Right lobe of liver (tissue), 6 donors: ENCODE measurements at regions not wholly inside any gene's neighbourhood (a gene's known extent, or its start where the extent isn't known, plus 50 kb on each side); places are given as distances from the start of the nearest gene placed in this dataset.

ENCODE experiments used
- ATAC-seq, 4 donors: fragments of 200-7000 bp; cut with Tn5 transposase; one replicate each; pipeline ENCODE4 v1.9.1; 2020; ENCODE audit warnings: mild to moderate bottlenecking in 4 of 4, moderate library complexity in 4 of 4
- DNase-seq, 3 donors: peaks; one replicate each; pipeline ENCODE4 v3.0.0-alpha.2; 2020
- H3K27ac ChIP-seq, 3 donors: fragments of 200-600 bp; one replicate each; pipeline ENCODE4 v1.8.0; 2022
- H3K27me3 ChIP-seq, 2 donors: fragments of 200-600 bp; one replicate each; pipeline ENCODE4 v1.8.0; 2022
- H3K36me3 ChIP-seq, 4 donors: fragments of 200-600 bp; sonication (generic) in 1 of 4; one replicate each; pipeline versions ENCODE4 v1.5.1 to v1.8.0; 2017 to 2022; ENCODE audit warnings: control low read depth in 1 of 4
- H3K4me1 ChIP-seq, 4 donors: fragments of 200-600 bp; sonication (generic) in 1 of 4; one replicate each; pipeline versions ENCODE4 v1.5.1 to v1.8.0; 2017 to 2022; ENCODE audit warnings: control low read depth in 1 of 4
- H3K4me3 ChIP-seq, 3 donors: fragments of 200-600 bp; one replicate each; pipeline ENCODE4 v1.8.0; 2022
- H3K9me3 ChIP-seq, 4 donors: fragments of 200-600 bp; sonication (generic) in 1 of 4; one replicate each; pipeline versions ENCODE4 v1.5.1 to v1.8.0; 2017 to 2022; ENCODE audit warnings: control low read depth in 1 of 4
- POLR2A ChIP-seq: fragments of 450-650 bp; IDR thresholded peaks from one replicate; pipeline ENCODE4 v1.6.1; 2017; ENCODE audit warnings: antibody characterized with exemption, mild to moderate bottlenecking
- WGBS: methylation state at CpG from one replicate; pipeline ENCODE4 v1.1.6; 2018; ENCODE audit warnings: low coverage, low lambda C conversion rate; ENCODE audit not compliant: insufficient coverage; ENCODE audit errors: missing lambda C conversion rate; 5-methylcytosine and 5-hydroxymethylcytosine counted together
- intact Hi-C, 2 donors: fragments of 100-400 bp; cut with DNase I; formaldehyde crosslinking; loops; one replicate each; pipeline versions ENCODE4 v1.11.2 to v1.14.1; 2022
- TF ChIP-seq, protein P1 (sequence below), 4 donors: fragments of 200-600 bp in 3 of 4; fragments of 450-650 bp in 1 of 4; IDR thresholded peaks; one replicate each; pipeline versions ENCODE4 v1.5.1 to v1.8.0; 2016 to 2022; ENCODE audit warnings: antibody characterized with exemption in 4 of 4, mild to moderate bottlenecking in 2 of 4
- donor health status: DM: no; HTN: yes; CAD: no.
- donor health status: DM: no; HTN: no; CAD: no.
- donor health status: DM: no; HTN: no; CAD: no.
- donor health status: DM: no; HTN: yes; CAD: no.
- donor health status: DM: no; HTN: yes; CAD: no.

DNA sequence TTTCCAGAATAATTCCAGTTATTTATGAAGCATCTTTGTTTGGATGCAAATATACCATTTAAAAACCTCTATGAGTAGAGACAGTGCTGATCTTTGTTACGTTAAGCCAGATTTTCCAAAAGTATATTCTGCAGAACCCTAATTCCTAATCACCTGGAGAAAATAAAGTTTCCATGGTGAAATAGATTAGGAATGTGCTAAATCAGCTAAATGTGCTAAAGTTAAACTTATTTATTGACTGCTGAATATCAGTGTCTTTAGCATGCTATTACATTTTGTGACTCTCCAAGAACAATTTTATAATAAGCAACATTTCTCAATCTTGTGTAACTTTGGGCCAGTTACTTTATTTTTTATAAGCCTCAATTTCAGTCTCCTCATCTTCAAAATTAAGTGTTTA is 196.3 kb upstream of the NFIA start:
- no peak for ATAC-seq
- intact Hi-C loops: no loop called here
- Histone ChIP-seq H3K27ac (no peak overlapping the region), H3K4me1 (no peaks in the 10 kb centered on the region), H3K27me3 (no peaks in the 10 kb centered on the region), H3K9me3 (no peaks in the 10 kb centered on the region), H3K4me3 (no peak overlapping the region), H3K36me3 (no peaks in the 10 kb centered on the region)
- DNase-seq: no peak
- 86% methylated on average over 1 of the region's 1 CpG for WGBS
- no peak for TF ChIP-seq POLR2A
- TF ChIP-seq, protein P1, sequence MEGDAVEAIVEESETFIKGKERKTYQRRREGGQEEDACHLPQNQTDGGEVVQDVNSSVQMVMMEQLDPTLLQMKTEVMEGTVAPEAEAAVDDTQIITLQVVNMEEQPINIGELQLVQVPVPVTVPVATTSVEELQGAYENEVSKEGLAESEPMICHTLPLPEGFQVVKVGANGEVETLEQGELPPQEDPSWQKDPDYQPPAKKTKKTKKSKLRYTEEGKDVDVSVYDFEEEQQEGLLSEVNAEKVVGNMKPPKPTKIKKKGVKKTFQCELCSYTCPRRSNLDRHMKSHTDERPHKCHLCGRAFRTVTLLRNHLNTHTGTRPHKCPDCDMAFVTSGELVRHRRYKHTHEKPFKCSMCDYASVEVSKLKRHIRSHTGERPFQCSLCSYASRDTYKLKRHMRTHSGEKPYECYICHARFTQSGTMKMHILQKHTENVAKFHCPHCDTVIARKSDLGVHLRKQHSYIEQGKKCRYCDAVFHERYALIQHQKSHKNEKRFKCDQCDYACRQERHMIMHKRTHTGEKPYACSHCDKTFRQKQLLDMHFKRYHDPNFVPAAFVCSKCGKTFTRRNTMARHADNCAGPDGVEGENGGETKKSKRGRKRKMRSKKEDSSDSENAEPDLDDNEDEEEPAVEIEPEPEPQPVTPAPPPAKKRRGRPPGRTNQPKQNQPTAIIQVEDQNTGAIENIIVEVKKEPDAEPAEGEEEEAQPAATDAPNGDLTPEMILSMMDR (IDR thresholded peaks at IDR 0.05): no peak

DNA sequence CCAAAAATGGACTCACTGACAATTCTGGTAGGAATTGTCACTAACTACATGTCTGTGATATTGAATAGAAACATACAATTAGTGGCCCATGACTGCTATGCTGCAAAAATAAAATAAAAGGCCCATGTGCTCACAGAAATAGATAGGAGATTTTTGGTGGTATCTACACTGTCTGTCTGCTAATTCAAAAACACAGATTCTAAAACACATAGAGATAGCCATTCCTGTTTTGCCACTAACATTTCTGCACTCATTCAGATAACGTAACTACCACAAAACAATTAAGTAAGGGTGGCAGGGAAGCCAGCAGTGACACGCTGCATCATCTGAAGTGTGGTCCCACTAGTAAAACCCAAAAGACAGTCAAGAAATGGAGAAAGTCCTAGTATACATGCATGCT is 202.2 kb upstream of the NFIA start:
- no peaks in the 10 kb centered on the region for H3K9me3 ChIP-seq
- no peaks in the 10 kb centered on the region for H3K4me1 ChIP-seq
- H3K27ac ChIP-seq: no peak overlapping the region
- no peaks in the 10 kb centered on the region for H3K27me3 ChIP-seq
- DNase-seq (no peak), ATAC-seq (no peak)
- 89% methylated on average over 2 of the region's 2 CpGs for WGBS
- no peaks in the 10 kb centered on the region for H3K36me3 ChIP-seq
- H3K4me3 ChIP-seq: no peak overlapping the region
- no peak for TF ChIP-seq POLR2A
- TF ChIP-seq, protein P1 (IDR thresholded peaks at IDR 0.05): no peak
- intact Hi-C loops: no loop called here

DNA sequence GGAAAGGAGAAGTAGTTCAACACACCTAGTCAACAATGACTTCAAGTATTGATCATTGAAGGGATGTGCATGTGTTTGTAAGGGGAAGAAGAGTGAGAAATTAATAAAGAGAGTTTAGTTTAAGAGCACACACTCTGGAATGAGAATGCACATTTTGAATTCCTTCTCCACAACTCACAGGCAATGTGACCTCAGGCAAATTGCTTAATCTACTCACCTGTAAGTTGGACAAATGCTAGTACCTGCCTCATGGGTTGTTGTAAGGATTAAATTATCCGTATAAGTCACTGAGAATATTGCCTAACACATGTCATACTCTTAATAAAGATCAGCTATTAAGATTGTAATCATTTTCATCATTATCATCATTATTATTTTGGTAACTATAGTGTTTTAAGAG is 204.0 kb upstream of the NFIA start:
- 67% methylated on average over 1 of the region's 1 CpG for WGBS
- no peak for ATAC-seq

DNA sequence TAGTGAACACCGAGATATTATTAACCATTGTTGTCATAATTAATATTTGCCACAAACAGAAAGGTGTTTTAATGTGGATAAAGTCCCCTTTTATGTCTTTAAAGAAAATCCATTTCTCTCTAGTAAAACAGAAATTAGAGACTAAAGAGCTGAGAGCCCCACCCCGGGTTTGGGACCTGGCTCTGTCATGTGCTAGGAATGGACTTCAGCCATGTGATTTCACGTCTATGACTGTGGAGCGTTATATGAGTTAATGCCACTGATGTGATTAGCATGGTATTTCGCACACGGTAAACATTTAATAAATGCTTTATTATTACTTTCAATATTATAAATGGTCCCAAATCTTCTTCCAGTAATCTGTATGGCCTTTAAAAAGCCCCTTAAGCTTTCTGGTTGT is 205.0 kb upstream of the NFIA start:
- H3K27me3 ChIP-seq: no peaks in the 10 kb centered on the region
- TF ChIP-seq, protein P1 (IDR thresholded peaks at IDR 0.05): no peak
- no peak for TF ChIP-seq POLR2A
- no peak overlapping the region for H3K27ac ChIP-seq
- DNase-seq (no peak), ATAC-seq (no peak)
- H3K4me3 ChIP-seq: no peak overlapping the region
- H3K4me1 ChIP-seq: no peaks in the 10 kb centered on the region
- intact Hi-C loops: no loop called here
- no peaks in the 10 kb centered on the region for H3K36me3 ChIP-seq
- H3K9me3 ChIP-seq: no peaks in the 10 kb centered on the region
- WGBS: 79% methylated on average over 6 of the region's 6 CpGs

More for the DNA sequence above, 204.0 kb upstream of the NFIA start:
- H3K9me3 ChIP-seq: no peaks in the 10 kb centered on the region
- no peak overlapping the region for H3K4me3 ChIP-seq
- H3K36me3 ChIP-seq: no peaks in the 10 kb centered on the region
- intact Hi-C loops: no loop called here
- DNase-seq: no peak
- no peak for TF ChIP-seq POLR2A
- TF ChIP-seq, protein P1 (IDR thresholded peaks at IDR 0.05): no peak
- H3K27me3 ChIP-seq: no peaks in the 10 kb centered on the region
- H3K27ac ChIP-seq: no peak overlapping the region
- H3K4me1 ChIP-seq: no peaks in the 10 kb centered on the region

DNA sequence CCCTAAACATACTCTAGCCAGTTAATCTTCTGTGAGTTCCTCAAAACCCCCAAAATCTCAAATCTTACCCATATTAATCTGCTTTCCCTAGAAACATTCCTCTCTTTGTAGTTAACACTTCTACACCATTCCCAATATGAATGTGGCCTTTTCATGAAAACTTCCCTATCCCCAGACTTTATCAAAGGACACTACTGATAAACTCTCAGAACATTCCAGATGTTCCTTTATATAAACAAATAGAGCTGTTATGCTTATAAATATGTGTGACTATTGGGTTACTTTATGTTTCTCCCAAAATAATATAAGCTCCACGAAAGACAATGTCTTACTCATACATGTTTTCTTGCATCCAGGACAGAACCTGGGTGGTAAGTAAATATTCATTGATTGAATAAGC is 205.4 kb upstream of the NFIA start:
- no peak for DNase-seq
- no peaks in the 10 kb centered on the region for H3K36me3 ChIP-seq
- no peak for TF ChIP-seq POLR2A
- TF ChIP-seq, protein P1 (IDR thresholded peaks at IDR 0.05): no peak
- H3K4me1 ChIP-seq: no peaks in the 10 kb centered on the region
- no peak for ATAC-seq
- H3K27me3 ChIP-seq: no peaks in the 10 kb centered on the region
- H3K9me3 ChIP-seq: no peaks in the 10 kb centered on the region
- 86% methylated on average over 1 of the region's 1 CpG for WGBS
- H3K27ac ChIP-seq: no peak overlapping the region
- no peak overlapping the region for H3K4me3 ChIP-seq
- intact Hi-C loops: no loop called here
